Karpas-422 (cell line): ENCODE measurements at regions not wholly inside any gene's neighbourhood (a gene's known extent, or its start where the extent isn't known, plus 50 kb on each side); places are given as distances from the start of the nearest gene placed in this dataset.
A peak's percentile ranks its signal among the peaks of the same experiment; 100 is the strongest.

Source experiments
- DNase-seq: peaks from one replicate; pipeline ENCODE4 v3.0.0-alpha.2; 2015
- H2AFZ ChIP-seq: fragments of 200-600 bp; sonication (generic); 2 replicates; pipeline ENCODE4 v1.6.1; 2014; ENCODE audit warnings: antibody characterized with exemption, low read length, mixed read lengths
- H3K27ac ChIP-seq: fragments of 200-600 bp; sonication (generic); 2 replicates; pipeline ENCODE4 v1.5.1; 2014; ENCODE audit warnings: mild to moderate bottlenecking, low read length, moderate library complexity
- H3K27me3 ChIP-seq: fragments of 200-600 bp; sonication (generic); 2 replicates; pipeline ENCODE4 v1.6.1; 2014; ENCODE audit warnings: low read length, mixed read lengths
- H3K36me3 ChIP-seq: fragments of 200-600 bp; sonication (generic); 2 replicates; pipeline ENCODE4 v1.6.1; 2014; ENCODE audit warnings: low read length, mixed read lengths; ENCODE audit not compliant: insufficient read depth
- H3K4me1 ChIP-seq: fragments of 200-600 bp; sonication (generic); 2 replicates; pipeline ENCODE4 v1.6.1; 2014; ENCODE audit warnings: mild to moderate bottlenecking, low read length, mixed read lengths
- H3K4me2 ChIP-seq: fragments of 200-600 bp; sonication (generic); 2 replicates; pipeline ENCODE4 v1.6.1; 2014; ENCODE audit warnings: low read length, low read depth, mild to moderate bottlenecking; ENCODE audit not compliant: poor library complexity, severe bottlenecking
- H3K4me3 ChIP-seq: fragments of 200-600 bp; sonication (generic); 2 replicates; pipeline ENCODE4 v1.5.1; 2014; ENCODE audit warnings: mild to moderate bottlenecking, antibody characterized with exemption, low read length, mixed read lengths
- H3K79me2 ChIP-seq: fragments of 200-600 bp; sonication (generic); 2 replicates; pipeline ENCODE4 v1.6.1; 2014; ENCODE audit warnings: mild to moderate bottlenecking, low read length, mixed read lengths
- H3K9ac ChIP-seq: fragments of 200-600 bp; sonication (generic); 2 replicates; pipeline ENCODE4 v1.6.0; 2014; ENCODE audit warnings: low read length
- H3K9me2 ChIP-seq: fragments of 200-600 bp; sonication (generic), shearing (Covaris generic); replicated peaks from 2 replicates; pipeline ENCODE4 v1.6.0; 2014; ENCODE audit warnings: mild to moderate bottlenecking, low read length, moderate library complexity; ENCODE audit not compliant: insufficient read depth
- H3K9me3 ChIP-seq: fragments of 300-700, 200-600 bp; sonication (generic); 2 replicates; pipeline ENCODE4 v1.6.1; 2014; ENCODE audit warnings: low read length, mixed read lengths
- H4K20me1 ChIP-seq: fragments of 200-600 bp; sonication (generic); 2 replicates; pipeline ENCODE4 v1.6.1; 2014; ENCODE audit warnings: mild to moderate bottlenecking, antibody characterized with exemption, low read length, low read depth; ENCODE audit not compliant: insufficient read depth

GRCh38 chr14:104390221-104390931, 189.2 kb upstream of the C14orf180 start:
- Histone ChIP-seq H3K9me2 (no peaks in the 10 kb centered on the region), H2AFZ (no peak overlapping the region), H4K20me1 (no peaks in the 10 kb centered on the region), H3K79me2 (no peaks in the 10 kb centered on the region), H3K27me3 (no peaks in the 10 kb centered on the region), H3K27ac (no peak overlapping the region), H3K9me3 (no peaks in the 10 kb centered on the region), H3K4me3 (no peak overlapping the region), H3K4me1 (peaks cover 76% of the 10 kb centered on the region), H3K36me3 (no peaks in the 10 kb centered on the region), H3K4me2 (no peak overlapping the region), H3K9ac (no peak overlapping the region)
- no peak for DNase-seq

GRCh38 chr14:104390941-104391901, 188.3 kb upstream of the C14orf180 start:
- no peaks in the 10 kb centered on the region for H4K20me1 ChIP-seq
- H3K4me3 ChIP-seq = no peak overlapping the region
- no peak overlapping the region for H2AFZ ChIP-seq
- no peak overlapping the region for H3K27ac ChIP-seq
- DNase-seq = no peak
- H3K4me1 ChIP-seq = peaks cover 76% of the 10 kb centered on the region
- no peaks in the 10 kb centered on the region for H3K9me2 ChIP-seq
- H3K79me2 ChIP-seq = no peaks in the 10 kb centered on the region
- H3K4me2 ChIP-seq = peak overlapping the region; percentile 83
- no peak overlapping the region for H3K9ac ChIP-seq
- H3K27me3 ChIP-seq = no peaks in the 10 kb centered on the region
- H3K36me3 ChIP-seq = no peaks in the 10 kb centered on the region
- no peaks in the 10 kb centered on the region for H3K9me3 ChIP-seq

- Histone ChIP-seq H3K9ac (no peak overlapping the region), H3K79me2 (no peaks in the 10 kb centered on the region), H4K20me1 (no peaks in the 10 kb centered on the region), H3K36me3 (no peaks in the 10 kb centered on the region), H3K4me1 (peaks cover 76% of the 10 kb centered on the region), H3K4me2 (peak overlapping the region; percentile 83), H3K9me2 (no peaks in the 10 kb centered on the region), H2AFZ (no peak overlapping the region), H3K27ac (no peak overlapping the region), H3K9me3 (no peaks in the 10 kb centered on the region), H3K4me3 (no peak overlapping the region), H3K27me3 (no peaks in the 10 kb centered on the region)
- DNase-seq = peak; percentile 59
Measured at GRCh38 chr14:104392001-104392395, 187.6 kb upstream of the C14orf180 start.

GRCh38 chr14:104392396-104393198, 187.0 kb upstream of the C14orf180 start:
- Histone ChIP-seq H3K9me3 (no peaks in the 10 kb centered on the region), H3K9me2 (no peaks in the 10 kb centered on the region), H3K27me3 (no peaks in the 10 kb centered on the region), H3K9ac (peak overlapping the region; percentile 84), H3K79me2 (no peaks in the 10 kb centered on the region), H3K4me1 (peaks cover 76% of the 10 kb centered on the region), H3K4me2 (peak overlapping the region; percentile 83), H3K36me3 (no peaks in the 10 kb centered on the region), H4K20me1 (no peaks in the 10 kb centered on the region), H3K27ac (peak overlapping the region; percentile 93), H2AFZ (no peak overlapping the region), H3K4me3 (peak overlapping the region; percentile 66; the same call in 1 of the 2 replicates)
- DNase-seq = no peak

- Histone ChIP-seq H4K20me1 (no peaks in the 10 kb centered on the region), H3K9me3 (no peaks in the 10 kb centered on the region), H3K27ac (peak overlapping the region; percentile 93), H3K9me2 (no peaks in the 10 kb centered on the region), H3K9ac (peak overlapping the region; percentile 84), H3K4me3 (peak overlapping the region; percentile 66), H3K36me3 (no peaks in the 10 kb centered on the region), H3K4me1 (peaks cover 82% of the 10 kb centered on the region), H3K4me2 (peak overlapping the region; percentile 83), H3K79me2 (no peaks in the 10 kb centered on the region), H2AFZ (no peak overlapping the region), H3K27me3 (no peaks in the 10 kb centered on the region)
- DNase-seq = peak; percentile 61
Measured at GRCh38 chr14:104393199-104393897, 186.2 kb upstream of the C14orf180 start.

- no peak overlapping the region for H2AFZ ChIP-seq
- peaks cover 87% of the 10 kb centered on the region for H3K4me1 ChIP-seq
- H3K4me2 ChIP-seq = peak overlapping the region; percentile 83
- no peaks in the 10 kb centered on the region for H4K20me1 ChIP-seq
- DNase-seq = peak; percentile 99
- peak overlapping the region; percentile 66 for H3K4me3 ChIP-seq
- H3K9me2 ChIP-seq = no peaks in the 10 kb centered on the region
- H3K9ac ChIP-seq = peak overlapping the region; percentile 84
- no peaks in the 10 kb centered on the region for H3K9me3 ChIP-seq
- H3K27me3 ChIP-seq = no peaks in the 10 kb centered on the region
- H3K27ac ChIP-seq = peak overlapping the region; percentile 93
- H3K79me2 ChIP-seq = no peaks in the 10 kb centered on the region
- H3K36me3 ChIP-seq = no peaks in the 10 kb centered on the region
Measured at GRCh38 chr14:104393898-104394381, 185.6 kb upstream of the C14orf180 start.

- Histone ChIP-seq H3K4me1 (peaks cover 87% of the 10 kb centered on the region), H3K27me3 (no peaks in the 10 kb centered on the region), H3K79me2 (no peaks in the 10 kb centered on the region), H3K36me3 (no peaks in the 10 kb centered on the region), H3K9me3 (no peaks in the 10 kb centered on the region), H3K4me2 (peak overlapping the region; percentile 83), H3K4me3 (peak overlapping the region; percentile 66; the same call in 1 of the 2 replicates), H3K9ac (peak overlapping the region; percentile 84), H2AFZ (no peak overlapping the region), H3K9me2 (no peaks in the 10 kb centered on the region), H3K27ac (peak overlapping the region; percentile 93), H4K20me1 (no peaks in the 10 kb centered on the region)
- DNase-seq = peak; percentile 98
Measured at GRCh38 chr14:104394409-104394851, 185.1 kb upstream of the C14orf180 start.
